Neural cell (in vitro differentiated cells): ENCODE measurements at regions not wholly inside any gene's neighbourhood (a gene's known extent, or its start where the extent isn't known, plus 50 kb on each side); places are given as distances from the start of the nearest gene placed in this dataset.

Experiments
- POLR2AphosphoS5 ChIP-seq: IDR thresholded peaks from 2 replicates; pipeline ENCODE4 v1.6.1; 2012
- RAD21 ChIP-seq: fragments of 450-650 bp; conservative IDR thresholded peaks from 2 replicates; pipeline ENCODE4 v1.6.1; 2014; ENCODE audit warnings: antibody characterized with exemption, mild to moderate bottlenecking, moderate library complexity
- TF ChIP-seq, protein P1 (sequence below): fragments of 450-650 bp; IDR thresholded peaks from 2 replicates; pipeline ENCODE4 v1.5.1; 2014; ENCODE audit warnings: antibody characterized with exemption, mild to moderate bottlenecking, moderate library complexity; ENCODE audit not compliant: poor library complexity, severe bottlenecking

DNA sequence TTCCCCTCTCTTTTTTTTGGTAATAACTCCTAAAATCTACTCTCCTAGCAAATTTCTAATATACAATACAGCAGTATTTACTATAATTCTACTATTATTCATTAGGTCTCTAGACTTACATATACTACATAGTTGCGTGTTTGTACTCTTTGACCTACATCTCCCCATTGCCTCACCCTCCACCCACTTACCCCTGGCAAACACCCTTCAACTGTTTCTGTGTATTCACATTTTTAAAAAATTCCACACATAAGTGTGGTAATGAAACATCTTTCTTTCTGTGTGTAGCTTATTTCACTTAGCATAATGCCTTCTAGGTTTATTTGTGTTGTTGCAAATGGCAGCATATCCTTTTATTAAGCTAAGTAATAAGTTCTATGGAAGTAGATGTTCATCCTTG, 336.0 kb downstream of the CCDC85A start:
- TF ChIP-seq, protein P1, sequence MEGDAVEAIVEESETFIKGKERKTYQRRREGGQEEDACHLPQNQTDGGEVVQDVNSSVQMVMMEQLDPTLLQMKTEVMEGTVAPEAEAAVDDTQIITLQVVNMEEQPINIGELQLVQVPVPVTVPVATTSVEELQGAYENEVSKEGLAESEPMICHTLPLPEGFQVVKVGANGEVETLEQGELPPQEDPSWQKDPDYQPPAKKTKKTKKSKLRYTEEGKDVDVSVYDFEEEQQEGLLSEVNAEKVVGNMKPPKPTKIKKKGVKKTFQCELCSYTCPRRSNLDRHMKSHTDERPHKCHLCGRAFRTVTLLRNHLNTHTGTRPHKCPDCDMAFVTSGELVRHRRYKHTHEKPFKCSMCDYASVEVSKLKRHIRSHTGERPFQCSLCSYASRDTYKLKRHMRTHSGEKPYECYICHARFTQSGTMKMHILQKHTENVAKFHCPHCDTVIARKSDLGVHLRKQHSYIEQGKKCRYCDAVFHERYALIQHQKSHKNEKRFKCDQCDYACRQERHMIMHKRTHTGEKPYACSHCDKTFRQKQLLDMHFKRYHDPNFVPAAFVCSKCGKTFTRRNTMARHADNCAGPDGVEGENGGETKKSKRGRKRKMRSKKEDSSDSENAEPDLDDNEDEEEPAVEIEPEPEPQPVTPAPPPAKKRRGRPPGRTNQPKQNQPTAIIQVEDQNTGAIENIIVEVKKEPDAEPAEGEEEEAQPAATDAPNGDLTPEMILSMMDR = no peak
- TF ChIP-seq POLR2AphosphoS5 = no peak
- no peak for TF ChIP-seq RAD21
